ENCODE measurements at regions not wholly inside any gene's neighbourhood (a gene's known extent, or its start where the extent isn't known, plus 50 kb on each side); places are given as distances from the start of the nearest gene placed in this dataset.

GRCh38 chr1:30153743-30154449, 569.5 kb downstream of the MATN1 start:
- no peaks in the 10 kb centered on the region for H3K36me3 ChIP-seq (ENCODE audit: insufficient read depth, low read length)
- no peak overlapping the region for H3K4me3 ChIP-seq (ENCODE audit: insufficient read depth, low read depth, low read length)
- H3K9ac ChIP-seq (ENCODE audit: low read length): no peak overlapping the region
- DNase-seq (ENCODE audit: low read depth) (no peak), FAIRE-seq (no peak)
- H3K9me3 Mint-ChIP-seq (ENCODE audit: unreplicated experiment): peaks cover 26% of the 10 kb centered on the region
- H3K27ac ChIP-seq (ENCODE audit: low read depth, low read length): no peak overlapping the region
- no peaks in the 10 kb centered on the region for H4K20me1 ChIP-seq (ENCODE audit: insufficient read depth, low read length)
- no peak for TF ChIP-seq CTCF (IDR thresholded peaks at IDR 0.05; ENCODE audit: insufficient read depth, low read depth, low read length)
- no peak for TF ChIP-seq EZH2 (IDR thresholded peaks at IDR 0.05; ENCODE audit: insufficient read depth, low read length)
- H3K4me1 ChIP-seq (ENCODE audit: insufficient read depth, low read length): no peaks in the 10 kb centered on the region
- no peak overlapping the region for H3K4me3 Mint-ChIP-seq (ENCODE audit: unreplicated experiment)
- no peak overlapping the region for H2AFZ ChIP-seq (ENCODE audit: low read depth, low read length)
- H3K27me3 Mint-ChIP-seq (ENCODE audit: low read depth, unreplicated experiment): peaks cover 5% of the 10 kb centered on the region
- H3K4me2 ChIP-seq (ENCODE audit: low read length): no peak overlapping the region
- H3K27ac Mint-ChIP-seq (ENCODE audit: unreplicated experiment): no peak overlapping the region
- H3K9me3 ChIP-seq (ENCODE audit: insufficient read depth, low read depth, low read length): peaks cover 4% of the 10 kb centered on the region
- no peaks in the 10 kb centered on the region for H3K27me3 ChIP-seq (ENCODE audit: insufficient read depth, low read length)
- no peaks in the 10 kb centered on the region for H3K36me3 Mint-ChIP-seq (ENCODE audit: low read depth, unreplicated experiment)
- H3K79me2 ChIP-seq (ENCODE audit: insufficient read depth, low read length): no peaks in the 10 kb centered on the region
- H3K4me1 Mint-ChIP-seq (ENCODE audit: low read depth, unreplicated experiment): peaks cover under 1% of the 10 kb centered on the region

DNA sequence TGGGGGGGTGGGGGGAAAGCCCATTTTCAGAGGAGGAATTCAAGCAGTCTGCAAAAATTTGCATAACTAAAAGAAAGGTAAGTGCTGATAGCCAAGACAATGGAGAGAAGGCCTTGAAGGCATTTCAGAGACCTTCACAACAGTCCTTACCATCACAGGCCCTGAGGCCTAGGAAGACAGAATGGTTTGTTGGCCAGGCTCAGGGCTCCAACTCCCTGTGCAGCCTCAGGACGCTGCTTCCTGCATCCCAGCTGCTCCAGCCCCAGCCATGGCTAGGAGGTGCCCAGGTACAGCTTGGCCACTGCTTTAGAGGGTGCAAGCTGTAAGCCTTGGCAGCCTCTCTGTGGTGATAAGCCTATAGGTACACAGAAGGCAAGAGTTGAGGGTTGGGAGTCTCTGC, 571.6 kb downstream of the MATN1 start:
- no peaks in the 10 kb centered on the region for H3K4me1 Mint-ChIP-seq (ENCODE audit: low read depth, unreplicated experiment)
- no peaks in the 10 kb centered on the region for H3K27me3 ChIP-seq (ENCODE audit: insufficient read depth, low read length)
- no peaks in the 10 kb centered on the region for H4K20me1 ChIP-seq (ENCODE audit: insufficient read depth, low read length)
- no peak overlapping the region for H3K9ac ChIP-seq (ENCODE audit: low read length)
- peaks cover 4% of the 10 kb centered on the region for H3K9me3 ChIP-seq (ENCODE audit: insufficient read depth, low read depth, low read length)
- H3K27ac Mint-ChIP-seq (ENCODE audit: unreplicated experiment): no peak overlapping the region
- H3K36me3 ChIP-seq (ENCODE audit: insufficient read depth, low read length): no peaks in the 10 kb centered on the region
- peaks cover 17% of the 10 kb centered on the region for H3K27me3 Mint-ChIP-seq (ENCODE audit: low read depth, unreplicated experiment)
- no peak for TF ChIP-seq EZH2 (IDR thresholded peaks at IDR 0.05; ENCODE audit: insufficient read depth, low read length)
- TF ChIP-seq CTCF (IDR thresholded peaks at IDR 0.05; ENCODE audit: insufficient read depth, low read depth, low read length): no peak
- H3K9me3 Mint-ChIP-seq (ENCODE audit: unreplicated experiment): peaks cover 27% of the 10 kb centered on the region
- no peak overlapping the region for H3K4me3 Mint-ChIP-seq (ENCODE audit: unreplicated experiment)
- no peaks in the 10 kb centered on the region for H3K4me1 ChIP-seq (ENCODE audit: insufficient read depth, low read length)
- no peak for DNase-seq (ENCODE audit: low read depth)
- H2AFZ ChIP-seq (ENCODE audit: low read depth, low read length): no peak overlapping the region
- no peaks in the 10 kb centered on the region for H3K36me3 Mint-ChIP-seq (ENCODE audit: low read depth, unreplicated experiment)
- H3K4me2 ChIP-seq (ENCODE audit: low read length): no peak overlapping the region
- no peaks in the 10 kb centered on the region for H3K79me2 ChIP-seq (ENCODE audit: insufficient read depth, low read length)
- no peak for FAIRE-seq
- H3K27ac ChIP-seq (ENCODE audit: low read depth, low read length): no peak overlapping the region
- no peak overlapping the region for H3K4me3 ChIP-seq (ENCODE audit: insufficient read depth, low read depth, low read length)

- Histone ChIP-seq H4K20me1 (ENCODE audit: insufficient read depth, low read length) (no peaks in the 10 kb centered on the region), H3K9me3 (ENCODE audit: insufficient read depth, low read depth, low read length) (peaks cover 4% of the 10 kb centered on the region), H3K9ac (ENCODE audit: low read length) (no peak overlapping the region), H3K36me3 (ENCODE audit: insufficient read depth, low read length) (no peaks in the 10 kb centered on the region), H2AFZ (ENCODE audit: low read depth, low read length) (no peak overlapping the region), H3K4me1 (ENCODE audit: insufficient read depth, low read length) (no peaks in the 10 kb centered on the region), H3K79me2 (ENCODE audit: insufficient read depth, low read length) (no peaks in the 10 kb centered on the region), H3K4me3 (ENCODE audit: insufficient read depth, low read depth, low read length) (no peak overlapping the region), H3K4me2 (ENCODE audit: low read length) (no peak overlapping the region), H3K27me3 (ENCODE audit: insufficient read depth, low read length) (no peaks in the 10 kb centered on the region), H3K27ac (ENCODE audit: low read depth, low read length) (no peak overlapping the region)
- H3K36me3 Mint-ChIP-seq (ENCODE audit: low read depth, unreplicated experiment): no peaks in the 10 kb centered on the region
- no peak overlapping the region for H3K4me3 Mint-ChIP-seq (ENCODE audit: unreplicated experiment)
- H3K27me3 Mint-ChIP-seq (ENCODE audit: low read depth, unreplicated experiment): peaks cover 22% of the 10 kb centered on the region
- H3K27ac Mint-ChIP-seq (ENCODE audit: unreplicated experiment): no peak overlapping the region
- TF ChIP-seq EZH2 (IDR thresholded peaks at IDR 0.05; ENCODE audit: insufficient read depth, low read length) (no peak), CTCF (IDR thresholded peaks at IDR 0.05; ENCODE audit: insufficient read depth, low read depth, low read length) (no peak)
- H3K4me1 Mint-ChIP-seq (ENCODE audit: low read depth, unreplicated experiment): no peaks in the 10 kb centered on the region
- no peak for FAIRE-seq
- no peak for DNase-seq (ENCODE audit: low read depth)
- peaks cover 27% of the 10 kb centered on the region for H3K9me3 Mint-ChIP-seq (ENCODE audit: unreplicated experiment)
These were observed 572.3 kb downstream of the MATN1 start for GRCh38 chr1:30151119-30151518.
